ENCODE measurements at regions not wholly inside any gene's neighbourhood (a gene's known extent, or its start where the extent isn't known, plus 50 kb on each side); places are given as distances from the start of the nearest gene placed in this dataset.

DNA sequence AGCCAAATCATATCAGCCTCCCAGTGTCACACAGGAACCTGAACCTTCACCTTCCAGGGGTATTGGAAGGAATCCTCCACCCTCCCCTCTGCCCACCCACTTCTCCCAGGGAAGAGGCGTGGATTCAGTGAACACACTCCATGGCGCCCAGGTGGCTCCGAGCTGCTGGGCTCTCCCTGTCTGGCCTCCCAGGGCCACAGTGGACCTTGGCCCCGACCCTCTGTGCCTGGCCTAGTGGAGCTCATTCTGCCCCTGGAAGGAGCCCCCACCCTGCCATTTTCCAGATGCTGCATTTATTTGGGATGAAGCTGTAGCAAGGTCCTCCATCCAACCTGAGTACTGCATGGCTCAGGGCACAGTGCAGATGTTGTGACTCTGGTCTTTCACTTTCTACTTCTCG lies 1340.1 kb downstream of the TBC1D22A start:
- H3K27me3 ChIP-seq (ENCODE audit: insufficient read depth, low read length), result no peaks in the 10 kb centered on the region
- no peak overlapping the region for H3K4me3 ChIP-seq (ENCODE audit: low read length)
- no peaks in the 10 kb centered on the region for H3K9me3 ChIP-seq (ENCODE audit: low read depth, low read length)
- H3K4me1 ChIP-seq (ENCODE audit: insufficient read depth, low read length), result peaks cover 27% of the 10 kb centered on the region

DNA sequence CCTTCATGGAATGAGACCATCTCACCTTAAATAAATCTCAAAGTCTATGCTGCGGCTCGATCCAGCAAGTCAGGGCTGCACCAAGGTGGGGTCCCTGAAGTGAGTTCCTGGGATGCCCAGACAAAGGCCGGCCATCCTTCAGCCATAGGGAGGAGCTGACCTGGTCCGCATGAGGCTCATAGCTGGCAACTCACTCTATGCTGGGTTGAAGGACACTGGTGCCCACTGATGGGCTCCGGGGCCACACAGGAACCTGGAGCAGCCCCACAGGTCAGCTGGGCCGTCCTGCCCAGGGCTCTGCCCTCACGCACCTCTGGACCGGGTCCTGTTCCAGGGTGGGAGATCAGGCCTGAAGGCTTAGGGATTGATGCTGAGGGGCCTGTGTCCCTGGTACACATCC lies 1339.3 kb downstream of the TBC1D22A start:
- Histone ChIP-seq H3K9me3 (ENCODE audit: low read depth, low read length) (no peaks in the 10 kb centered on the region), H3K4me3 (ENCODE audit: low read length) (no peak overlapping the region), H3K4me1 (ENCODE audit: insufficient read depth, low read length) (peaks cover 35% of the 10 kb centered on the region), H3K27me3 (ENCODE audit: insufficient read depth, low read length) (no peaks in the 10 kb centered on the region)

DNA sequence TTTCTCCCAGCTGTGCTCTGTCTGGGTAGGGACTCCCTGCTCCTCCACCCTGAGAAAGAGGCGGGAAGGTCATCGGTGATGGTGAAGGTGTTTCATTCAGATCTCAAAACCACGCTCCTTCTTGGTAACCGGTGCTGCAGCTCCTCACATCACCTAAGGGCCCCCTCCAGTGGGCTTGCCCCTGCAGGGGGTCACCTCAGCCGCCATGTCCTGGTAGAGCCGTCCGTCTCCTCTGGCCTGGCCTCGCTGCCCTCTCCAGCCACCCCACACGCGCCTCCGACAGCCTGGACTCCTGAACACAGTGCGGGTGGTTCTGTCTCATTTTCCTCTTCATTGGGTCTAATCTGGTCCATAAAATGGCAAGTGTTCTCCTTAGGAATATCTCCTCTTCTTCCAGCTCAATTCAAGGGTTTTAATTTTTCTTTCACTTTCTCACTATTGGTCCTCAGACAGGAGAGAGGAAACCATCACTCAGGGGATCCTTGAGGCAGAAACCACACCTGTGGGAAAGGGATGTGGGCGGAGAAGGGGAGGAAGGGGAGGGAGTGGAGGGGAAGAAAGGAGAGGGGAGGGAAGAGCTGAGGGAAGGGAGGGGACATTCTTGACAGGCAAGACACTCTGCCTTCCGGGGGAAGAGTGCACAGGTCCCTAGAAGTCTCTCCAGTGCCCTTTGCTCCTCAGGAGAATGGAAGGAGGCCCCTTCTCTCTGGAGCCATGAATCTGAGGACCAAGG lies 1338.4 kb downstream of the TBC1D22A start:
- Histone ChIP-seq H3K4me1 (ENCODE audit: insufficient read depth, low read length) (peaks cover 40% of the 10 kb centered on the region), H3K4me3 (ENCODE audit: low read length) (no peak overlapping the region), H3K27me3 (ENCODE audit: insufficient read depth, low read length) (no peaks in the 10 kb centered on the region), H3K9me3 (ENCODE audit: low read depth, low read length) (no peaks in the 10 kb centered on the region)

DNA sequence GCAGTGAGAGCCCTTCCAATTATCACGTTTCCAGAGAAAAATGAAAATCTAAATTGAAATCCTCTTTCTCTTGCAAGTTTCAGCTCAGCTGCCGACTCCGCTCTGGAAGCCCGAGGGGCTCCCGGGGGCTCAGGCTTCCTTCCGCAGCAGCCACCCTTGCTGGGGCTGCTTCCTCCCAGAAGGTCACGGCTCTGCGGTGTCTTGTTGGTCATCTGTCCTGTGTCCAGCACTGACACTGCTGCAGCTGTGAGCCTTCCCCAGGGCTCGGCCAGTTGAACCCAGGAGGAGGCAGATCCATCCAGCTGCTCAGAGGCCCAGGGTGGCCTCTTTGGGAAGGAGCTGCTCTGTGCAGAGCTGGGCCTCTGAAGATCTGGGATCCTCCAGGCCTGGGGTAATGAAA lies 1337.2 kb downstream of the TBC1D22A start:
- Histone ChIP-seq H3K9me3 (ENCODE audit: low read depth, low read length) (no peaks in the 10 kb centered on the region), H3K4me3 (ENCODE audit: low read length) (no peak overlapping the region), H3K27me3 (ENCODE audit: insufficient read depth, low read length) (no peaks in the 10 kb centered on the region), H3K4me1 (ENCODE audit: insufficient read depth, low read length) (peaks cover 40% of the 10 kb centered on the region)

DNA sequence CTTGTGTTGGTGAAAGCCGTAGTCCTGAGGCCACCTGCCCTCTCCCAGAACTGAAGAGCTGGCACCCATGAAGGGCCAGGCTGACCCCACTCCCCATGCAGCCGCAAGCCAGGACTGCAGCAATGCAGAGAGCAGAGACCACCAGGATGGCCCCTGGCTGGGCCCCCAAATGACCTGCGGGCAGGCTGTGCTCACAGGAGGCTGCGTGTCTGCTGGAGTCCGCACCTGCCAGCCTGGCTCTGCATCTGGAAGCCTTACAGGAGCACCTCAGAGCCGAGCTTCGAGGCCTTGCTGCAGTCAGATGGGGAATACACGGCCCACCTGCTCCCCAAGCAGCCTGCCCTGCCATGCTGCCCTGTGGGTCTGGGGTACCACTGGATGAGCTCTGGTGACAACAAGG lies 1336.8 kb downstream of the TBC1D22A start:
- H3K4me1 ChIP-seq (ENCODE audit: insufficient read depth, low read length), result peaks cover 40% of the 10 kb centered on the region
- H3K4me3 ChIP-seq (ENCODE audit: low read length), result no peak overlapping the region
- H3K9me3 ChIP-seq (ENCODE audit: low read depth, low read length), result no peaks in the 10 kb centered on the region
- no peaks in the 10 kb centered on the region for H3K27me3 ChIP-seq (ENCODE audit: insufficient read depth, low read length)

DNA sequence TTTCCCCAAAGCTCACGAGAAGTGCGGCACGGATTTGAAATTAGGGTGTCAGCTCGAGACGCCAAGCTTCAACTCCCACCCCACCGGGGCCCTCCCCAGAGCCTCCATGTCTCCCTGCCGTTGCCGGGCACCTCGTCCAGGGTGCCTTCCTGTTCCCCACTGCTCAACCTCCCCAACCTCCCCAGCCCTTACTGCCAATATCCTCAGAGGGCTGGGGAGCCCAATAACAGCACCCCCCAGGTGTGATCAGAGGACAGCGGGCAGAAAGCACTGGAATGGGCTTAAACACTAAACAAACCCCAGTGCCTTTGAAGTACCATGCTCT lies 1336.4 kb downstream of the TBC1D22A start:
- H3K4me3 ChIP-seq (ENCODE audit: low read length), result no peak overlapping the region

DNA sequence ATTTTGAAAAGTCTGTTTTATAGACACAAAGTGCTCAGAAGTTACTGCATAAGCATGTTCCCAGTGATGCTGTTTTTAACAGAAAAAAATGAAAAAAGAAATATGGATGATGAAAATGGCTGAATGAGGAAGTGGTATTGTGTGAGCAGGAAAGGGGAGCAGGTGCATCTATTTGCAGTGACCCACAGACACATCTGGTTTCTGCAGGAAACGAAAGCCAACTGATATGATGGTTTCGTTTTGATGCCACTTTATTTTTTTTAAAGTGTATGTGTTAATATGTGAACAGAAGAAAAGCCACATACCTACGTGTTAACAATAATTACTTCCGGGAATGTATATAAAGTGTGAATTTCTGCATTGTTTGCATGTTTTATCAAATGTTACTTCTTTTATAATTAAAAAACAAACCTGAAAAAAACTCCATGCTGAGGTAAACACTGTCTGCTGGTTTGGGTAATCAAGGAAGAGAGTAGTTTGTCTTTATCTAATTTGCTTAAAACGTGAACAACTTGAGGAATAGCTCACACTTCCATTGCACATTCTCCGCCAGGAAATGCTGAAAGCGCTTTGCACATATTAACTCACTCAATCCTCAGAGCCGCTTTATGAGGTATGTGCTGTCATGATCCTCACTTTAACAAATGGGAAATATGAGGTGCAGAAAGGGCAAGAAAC lies 1335.9 kb downstream of the TBC1D22A start:
- no peak overlapping the region for H3K4me3 ChIP-seq (ENCODE audit: low read length)
- H3K27me3 ChIP-seq (ENCODE audit: insufficient read depth, low read length), result no peaks in the 10 kb centered on the region
- peaks cover 40% of the 10 kb centered on the region for H3K4me1 ChIP-seq (ENCODE audit: insufficient read depth, low read length)

More for the DNA sequence above, 1336.4 kb downstream of the TBC1D22A start:
- no peaks in the 10 kb centered on the region for H3K9me3 ChIP-seq (ENCODE audit: low read depth, low read length)
- H3K27me3 ChIP-seq (ENCODE audit: insufficient read depth, low read length), result no peaks in the 10 kb centered on the region
- H3K4me1 ChIP-seq (ENCODE audit: insufficient read depth, low read length), result peaks cover 40% of the 10 kb centered on the region

DNA sequence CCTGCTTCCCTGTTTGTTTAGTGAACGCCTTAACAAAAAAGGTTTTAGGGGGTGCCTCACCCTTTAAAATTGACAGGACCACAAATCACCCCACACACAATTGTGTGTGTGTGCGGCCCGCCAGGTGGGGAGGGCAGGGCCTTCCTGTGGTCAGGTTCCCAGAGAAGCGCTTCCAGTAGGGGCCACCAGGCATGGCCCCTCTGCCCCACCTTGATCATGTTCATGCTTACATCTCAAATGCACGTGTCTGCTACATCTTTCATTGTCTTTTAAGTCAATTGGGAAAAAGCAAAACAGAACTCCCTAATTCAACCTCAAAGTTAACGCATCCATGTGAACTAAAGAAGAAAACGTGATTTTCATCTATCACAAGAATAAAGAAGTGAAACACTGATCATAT lies 1335.3 kb downstream of the TBC1D22A start:
- Histone ChIP-seq H3K4me3 (ENCODE audit: low read length) (no peak overlapping the region), H3K27me3 (ENCODE audit: insufficient read depth, low read length) (no peaks in the 10 kb centered on the region), H3K9me3 (ENCODE audit: low read depth, low read length) (no peaks in the 10 kb centered on the region), H3K4me1 (ENCODE audit: insufficient read depth, low read length) (peaks cover 40% of the 10 kb centered on the region)

More for the DNA sequence above, 1335.9 kb downstream of the TBC1D22A start:
- H3K9me3 ChIP-seq (ENCODE audit: low read depth, low read length), result no peaks in the 10 kb centered on the region

DNA sequence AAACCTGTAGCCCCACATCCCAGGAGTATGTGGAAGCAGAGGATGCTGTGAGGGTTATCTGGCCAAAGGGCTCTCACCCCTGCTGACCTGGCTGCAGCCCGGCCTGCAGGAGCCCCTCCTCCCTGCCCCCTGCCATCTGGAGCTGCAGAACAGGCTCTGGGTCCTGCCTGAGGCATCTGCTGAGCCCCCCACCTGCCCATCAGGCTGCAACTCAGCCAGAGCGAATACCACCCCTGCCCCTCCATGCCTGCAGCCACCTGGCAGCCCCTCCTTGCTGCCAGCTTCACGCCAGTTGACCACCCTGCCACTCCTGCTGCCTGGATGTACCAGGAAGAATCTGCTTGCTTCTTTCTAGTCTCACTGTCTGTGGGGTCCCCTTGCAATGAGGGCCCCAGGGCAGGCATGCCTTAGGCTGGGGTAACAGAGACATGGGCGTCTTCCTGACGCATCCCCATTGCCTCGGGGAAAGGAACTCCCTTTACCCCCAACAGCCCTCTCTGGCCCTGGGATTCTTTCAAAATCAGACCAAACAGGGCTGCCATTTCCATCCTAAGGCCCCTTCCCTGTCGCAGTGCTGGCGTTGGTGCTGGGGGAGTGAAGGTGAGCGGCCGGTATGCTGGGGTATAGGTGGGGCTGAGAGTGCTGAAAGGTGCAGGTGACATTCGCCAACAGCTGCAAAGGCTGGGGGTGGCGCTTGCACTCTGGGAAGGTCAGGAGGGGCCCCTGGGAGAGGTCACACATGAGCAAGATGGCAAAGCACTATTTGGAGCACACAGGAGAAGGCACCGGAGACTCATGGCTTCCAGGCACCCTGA lies 1334.6 kb downstream of the TBC1D22A start:
- Histone ChIP-seq H3K4me1 (ENCODE audit: insufficient read depth, low read length) (peaks cover 40% of the 10 kb centered on the region), H3K27me3 (ENCODE audit: insufficient read depth, low read length) (no peaks in the 10 kb centered on the region), H3K9me3 (ENCODE audit: low read depth, low read length) (no peaks in the 10 kb centered on the region), H3K4me3 (ENCODE audit: low read length) (no peak overlapping the region)

DNA sequence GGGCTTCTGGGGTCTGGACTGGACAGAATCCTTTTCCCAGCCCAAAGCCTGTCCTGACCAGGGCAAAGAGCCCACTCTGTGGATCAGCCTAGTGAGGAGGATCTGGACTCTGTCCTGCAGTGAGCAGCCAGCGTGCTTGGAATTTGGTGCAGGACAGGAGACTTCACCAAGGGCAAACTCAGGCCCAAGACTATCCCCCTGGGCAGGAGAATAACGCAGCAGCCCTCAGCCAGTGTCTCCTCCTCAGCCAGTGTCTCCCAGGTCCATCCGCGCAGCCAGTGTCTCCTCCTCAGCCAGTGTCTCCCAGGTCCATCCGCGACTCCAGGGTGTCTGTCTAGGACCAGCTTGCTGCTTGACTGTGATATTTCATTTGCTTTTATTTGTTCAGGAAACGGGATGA lies 1334.0 kb downstream of the TBC1D22A start:
- Histone ChIP-seq H3K4me3 (ENCODE audit: low read length) (no peak overlapping the region), H3K4me1 (ENCODE audit: insufficient read depth, low read length) (peaks cover 43% of the 10 kb centered on the region), H3K9me3 (ENCODE audit: low read depth, low read length) (no peaks in the 10 kb centered on the region), H3K27me3 (ENCODE audit: insufficient read depth, low read length) (no peaks in the 10 kb centered on the region)

DNA sequence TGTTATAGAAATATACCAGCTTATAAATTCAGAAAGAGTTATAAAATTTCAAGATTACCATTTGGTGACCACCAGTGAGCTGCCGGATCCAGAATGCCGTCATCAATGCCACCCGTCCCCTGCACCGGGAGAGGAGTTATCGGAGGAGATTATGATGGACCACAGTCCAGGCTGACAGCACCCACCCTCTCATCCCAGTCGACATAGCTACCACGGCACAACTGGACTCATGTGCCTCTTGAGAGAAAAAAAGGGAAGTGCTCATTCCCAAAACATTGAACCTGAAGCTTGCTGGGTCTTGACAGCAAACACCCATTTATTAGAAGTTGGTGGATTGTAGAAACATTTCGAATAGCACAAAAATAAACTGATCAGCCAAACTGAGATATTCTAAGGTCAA lies 1331.5 kb downstream of the TBC1D22A start:
- no peaks in the 10 kb centered on the region for H3K27me3 ChIP-seq (ENCODE audit: insufficient read depth, low read length)
- H3K9me3 ChIP-seq (ENCODE audit: low read depth, low read length), result no peaks in the 10 kb centered on the region
- no peak overlapping the region for H3K4me3 ChIP-seq (ENCODE audit: low read length)
- H3K4me1 ChIP-seq (ENCODE audit: insufficient read depth, low read length), result peaks cover 38% of the 10 kb centered on the region

DNA sequence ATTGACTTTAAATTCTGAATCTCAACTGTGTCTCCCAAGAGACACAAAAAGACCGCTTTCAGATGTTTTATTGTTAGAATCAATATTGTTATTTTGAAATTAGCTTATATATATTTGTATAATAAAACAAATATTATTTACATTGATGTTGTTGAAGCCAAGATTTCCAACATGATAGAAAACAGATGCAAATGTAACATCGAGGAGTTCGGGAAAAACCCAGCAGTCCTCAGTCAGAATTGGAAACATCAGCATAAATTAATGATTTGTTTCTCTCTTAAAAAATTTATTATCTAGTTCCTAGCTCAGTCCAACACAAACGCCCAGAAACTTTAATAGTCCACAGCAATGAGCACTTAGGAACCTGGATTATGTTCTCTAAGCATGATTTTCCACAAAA lies 1330.4 kb downstream of the TBC1D22A start:
- Histone ChIP-seq H3K27me3 (ENCODE audit: insufficient read depth, low read length) (no peaks in the 10 kb centered on the region), H3K4me3 (ENCODE audit: low read length) (no peak overlapping the region), H3K9me3 (ENCODE audit: low read depth, low read length) (no peaks in the 10 kb centered on the region), H3K4me1 (ENCODE audit: insufficient read depth, low read length) (peaks cover 33% of the 10 kb centered on the region)

DNA sequence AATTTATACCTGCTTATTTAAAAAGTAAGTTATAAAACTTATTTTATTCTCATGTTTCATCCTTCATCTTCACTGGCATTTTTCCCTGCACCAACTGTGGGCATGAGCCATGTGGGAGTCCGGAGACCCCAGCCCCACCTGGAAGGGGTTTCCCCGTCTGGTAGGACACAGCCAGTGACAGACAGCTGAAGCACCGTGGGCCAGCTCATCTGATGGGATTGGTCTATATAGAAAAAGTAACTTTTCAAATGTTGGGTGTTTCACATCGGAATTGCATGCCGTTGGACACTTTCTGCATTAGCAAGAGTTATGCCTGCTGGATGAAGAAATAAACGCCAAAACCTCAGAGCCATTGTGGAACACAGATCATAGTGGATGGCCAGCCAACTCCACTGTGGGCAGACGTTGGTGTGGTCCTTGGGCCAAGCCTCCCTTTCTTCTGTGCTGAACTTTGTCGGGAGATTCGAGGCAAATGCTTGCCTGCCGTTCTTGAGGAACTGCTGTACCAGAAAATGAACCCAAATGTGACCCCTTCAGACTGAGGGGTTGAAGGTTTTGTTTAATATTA lies 1329.3 kb downstream of the TBC1D22A start:
- H3K4me3 ChIP-seq (ENCODE audit: low read length), result no peak overlapping the region
- peaks cover 22% of the 10 kb centered on the region for H3K4me1 ChIP-seq (ENCODE audit: insufficient read depth, low read length)

DNA sequence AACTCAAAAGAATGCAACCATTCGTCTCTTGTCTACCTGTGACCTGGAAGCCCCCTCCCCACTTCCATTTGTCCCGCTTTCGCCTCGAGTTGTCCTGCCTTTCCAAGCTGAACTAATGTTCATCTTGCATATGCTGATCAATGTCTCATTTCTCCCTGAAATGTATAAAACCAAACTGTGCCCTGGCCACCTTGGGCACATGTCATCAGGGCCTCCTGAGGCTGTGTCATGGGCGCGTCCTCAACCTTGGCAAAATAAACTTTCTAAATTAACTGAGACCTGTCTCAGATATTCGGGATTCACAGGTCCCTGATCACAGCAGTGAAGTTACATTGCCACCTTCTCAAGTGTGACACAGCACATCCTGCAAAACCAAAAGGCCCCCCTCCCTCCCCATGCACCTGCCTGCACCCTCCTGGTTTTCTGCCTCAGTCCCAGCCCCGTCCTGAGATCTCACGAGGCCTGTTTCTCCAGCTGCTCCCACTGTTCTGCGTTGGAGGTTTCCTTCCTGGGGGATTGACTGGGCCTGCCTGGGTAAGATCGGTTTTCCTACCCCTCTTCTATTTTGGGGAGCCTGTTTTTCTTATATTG lies 1328.7 kb downstream of the TBC1D22A start:
- H3K27me3 ChIP-seq (ENCODE audit: insufficient read depth, low read length), result no peaks in the 10 kb centered on the region
- H3K4me3 ChIP-seq (ENCODE audit: low read length), result no peak overlapping the region
- peaks cover 17% of the 10 kb centered on the region for H3K4me1 ChIP-seq (ENCODE audit: insufficient read depth, low read length)
- no peaks in the 10 kb centered on the region for H3K9me3 ChIP-seq (ENCODE audit: low read depth, low read length)

More for the DNA sequence above, 1329.3 kb downstream of the TBC1D22A start:
- Histone ChIP-seq H3K27me3 (ENCODE audit: insufficient read depth, low read length) (no peaks in the 10 kb centered on the region), H3K9me3 (ENCODE audit: low read depth, low read length) (no peaks in the 10 kb centered on the region)

DNA sequence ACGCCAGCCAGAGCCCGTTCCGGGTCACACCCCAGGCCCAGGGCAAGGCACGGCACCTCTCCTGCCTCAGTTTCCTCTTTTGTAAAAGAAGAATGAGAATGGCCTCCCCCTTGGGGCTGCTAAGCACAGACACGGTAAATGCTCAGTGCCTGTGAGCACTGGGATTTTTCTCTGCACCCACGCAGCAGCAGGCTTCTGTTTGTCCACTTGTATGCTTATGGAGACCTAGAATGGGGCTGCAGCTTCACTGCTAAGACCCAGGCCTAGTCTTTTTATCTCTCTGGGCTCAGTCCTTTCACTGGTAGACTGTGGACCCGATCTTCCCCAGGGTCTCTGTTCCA lies 1327.9 kb downstream of the TBC1D22A start:
- Histone ChIP-seq H3K27me3 (ENCODE audit: insufficient read depth, low read length) (no peaks in the 10 kb centered on the region), H3K4me1 (ENCODE audit: insufficient read depth, low read length) (peaks cover 17% of the 10 kb centered on the region), H3K4me3 (ENCODE audit: low read length) (no peak overlapping the region), H3K9me3 (ENCODE audit: low read depth, low read length) (no peaks in the 10 kb centered on the region)

Measured in mononuclear cell (primary cell).